Stimulated activated CD8-positive, alpha-beta memory T cell treated with anti-CD3 and anti-CD28 coated beads, Interleukin-7, amount 100 ng/mL, for 4 hours (primary cell): ENCODE measurements at regions not wholly inside any gene's neighbourhood (a gene's known extent, or its start where the extent isn't known, plus 50 kb on each side); places are given as distances from the start of the nearest gene placed in this dataset.
"Not testable (repeated sequence)": the region's sequence is repeated elsewhere in the genome, so short reads cannot be mapped to it uniquely, and the experiment has no call there.

Experiments
- DNase-seq, 2 donors: peaks; one replicate each; pipeline ENCODE4 v3.0.0-alpha.2; 2020; ENCODE audit warnings: low read depth in 2 of 2

DNA sequence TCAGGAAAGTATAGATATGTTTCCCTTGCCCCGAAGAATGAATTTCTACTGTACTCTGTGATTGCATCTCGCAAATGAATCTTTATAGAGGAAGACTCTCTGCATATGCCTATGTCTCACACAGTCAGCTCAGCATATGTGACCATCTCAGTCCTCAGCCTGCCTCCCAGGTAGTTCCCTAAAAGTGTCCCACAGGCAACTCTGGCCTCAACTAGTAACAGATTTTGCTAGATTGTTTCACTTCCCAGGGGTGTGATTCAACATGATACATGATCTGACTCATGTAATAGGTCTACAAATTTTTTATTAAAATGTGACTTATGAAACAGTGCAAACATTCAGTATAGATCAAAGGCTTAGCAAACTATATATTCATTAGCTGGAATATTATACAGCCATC lies 296.6 kb upstream of the CRIM1 start:
- DNase-seq = no peak

DNA sequence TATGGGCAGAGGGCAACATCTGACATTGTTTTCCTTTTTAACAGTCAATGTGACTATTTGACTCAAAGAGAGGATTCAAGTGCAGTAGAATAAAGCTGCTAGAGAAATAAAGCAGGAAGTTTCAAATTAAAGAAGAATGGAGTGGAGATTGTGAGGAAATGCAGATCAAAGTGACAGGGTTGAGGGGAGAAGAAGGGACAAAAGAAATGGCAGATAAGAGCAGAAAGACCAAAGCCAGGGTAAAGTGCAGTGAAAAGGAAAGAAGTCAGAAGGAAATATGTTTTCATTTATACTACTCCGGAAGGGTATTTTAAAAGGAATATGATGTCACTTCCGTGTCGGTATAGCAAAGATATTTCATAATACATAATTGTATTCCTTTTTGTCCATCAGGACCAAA lies 297.5 kb upstream of the CRIM1 start:
- no peak for DNase-seq

DNA sequence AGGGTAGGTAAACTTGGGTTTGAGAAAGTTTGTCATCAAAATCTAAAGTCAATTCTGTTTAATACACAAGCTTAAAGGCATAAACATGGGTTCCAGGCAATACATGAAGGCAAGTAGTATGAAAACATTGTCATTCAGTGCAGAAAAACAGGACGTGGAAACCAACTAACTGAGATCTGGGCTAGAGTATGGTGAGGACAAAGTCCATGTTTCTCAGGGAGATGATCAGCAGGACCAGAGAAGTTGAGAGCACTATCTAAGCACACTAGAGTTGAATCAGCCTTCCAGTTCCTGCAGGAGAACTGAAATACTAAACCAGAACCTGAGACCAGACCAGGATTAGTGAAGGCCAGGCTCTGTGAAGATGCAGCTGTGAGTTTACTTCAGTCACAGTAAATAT lies 302.8 kb upstream of the CRIM1 start:
- DNase-seq = no peak

DNA sequence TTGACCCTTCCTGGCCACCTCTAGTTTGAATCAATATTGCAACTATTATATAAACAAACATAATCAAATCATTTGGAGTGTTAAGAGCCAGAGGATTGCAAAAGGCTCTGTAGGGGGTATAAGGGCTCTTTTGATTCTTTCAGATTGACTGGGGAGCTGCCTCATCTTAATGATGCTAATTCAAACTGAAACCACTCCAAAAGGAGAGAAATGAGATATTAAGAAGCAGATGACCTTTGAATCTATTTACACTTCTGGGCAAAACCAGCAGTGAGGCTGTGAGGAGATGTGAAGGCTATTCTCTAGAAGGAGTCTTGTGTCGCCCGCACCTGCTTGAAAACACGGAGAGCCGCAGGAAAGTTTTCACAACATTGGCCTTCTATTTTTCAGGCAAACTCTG lies 311.2 kb upstream of the CRIM1 start:
- no peak for DNase-seq

DNA sequence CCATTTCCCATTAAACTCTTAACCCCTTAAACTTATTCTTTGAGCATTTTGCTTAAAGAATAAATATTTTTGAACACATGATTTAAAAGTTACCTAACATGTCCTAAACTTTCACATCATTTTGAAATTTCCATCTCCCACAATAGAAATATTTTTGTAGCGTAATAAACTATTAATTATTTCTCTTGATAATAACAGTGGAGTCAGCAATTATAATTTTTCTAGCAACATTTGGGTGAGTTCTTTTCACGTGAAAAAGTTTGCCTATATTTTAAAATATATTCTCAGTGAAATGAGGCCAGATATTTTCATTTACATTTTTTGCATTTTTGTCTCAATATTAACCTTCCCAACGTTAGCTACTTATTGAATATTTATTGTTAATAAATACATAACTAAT lies 320.4 kb upstream of the CRIM1 start:
- DNase-seq = no peak

DNA sequence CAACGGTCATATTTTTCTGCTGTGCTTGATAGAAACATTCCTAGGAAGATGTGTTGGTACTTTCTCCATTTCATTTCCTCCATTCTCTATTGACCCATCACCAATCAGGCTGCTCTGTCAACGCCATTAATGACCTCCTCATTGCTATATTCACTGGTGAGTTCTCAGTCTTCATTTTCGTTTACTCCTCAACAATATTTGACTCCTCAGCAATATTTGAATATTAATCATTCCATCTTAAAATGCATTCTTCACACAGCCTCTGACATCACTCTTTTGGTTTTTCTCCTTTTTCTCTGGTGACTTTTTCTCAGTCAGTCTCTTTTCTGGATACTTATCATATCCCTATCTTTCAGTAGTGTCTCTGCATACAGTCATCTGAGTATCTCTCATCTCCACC lies 323.5 kb upstream of the CRIM1 start:
- DNase-seq = no peak

DNA sequence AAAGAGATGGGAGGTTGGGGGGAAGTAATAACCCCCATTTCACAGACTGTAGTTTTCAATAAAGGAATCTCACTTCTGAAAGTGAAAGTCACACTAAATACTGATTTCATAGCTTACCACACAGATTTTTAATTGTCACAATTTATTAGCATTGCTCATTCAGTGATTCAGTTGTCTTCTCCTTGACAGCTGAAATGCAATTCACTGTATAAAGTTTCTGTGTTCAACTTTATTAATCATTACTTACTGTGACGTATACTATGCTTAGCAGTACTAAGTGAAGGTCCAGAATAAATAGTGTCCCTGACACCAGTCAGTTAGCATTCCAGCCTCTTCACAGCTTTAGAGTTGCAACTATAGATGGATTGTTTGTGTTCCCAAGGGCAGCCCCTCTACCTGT lies 324.1 kb upstream of the CRIM1 start:
- no peak for DNase-seq

DNA sequence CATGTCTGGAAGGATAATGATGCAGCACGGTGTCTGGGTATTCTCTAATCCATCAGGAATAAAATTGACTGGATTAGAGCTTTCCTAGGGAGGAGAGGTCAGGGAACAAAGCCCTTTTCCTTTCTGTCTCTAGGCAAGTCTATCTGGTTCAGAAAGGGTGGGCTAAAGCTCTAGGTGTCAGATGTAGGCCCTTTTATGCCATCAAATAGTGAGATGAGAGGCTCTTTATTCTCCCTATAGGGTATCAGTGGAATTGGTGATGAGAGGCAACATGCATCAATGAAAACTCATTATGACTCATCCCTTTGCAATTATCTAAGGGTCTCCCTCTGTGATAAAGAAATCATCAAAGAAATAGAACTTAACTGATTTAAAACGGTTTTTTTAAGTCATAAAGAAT lies 328.0 kb upstream of the CRIM1 start:
- DNase-seq = no peak

DNA sequence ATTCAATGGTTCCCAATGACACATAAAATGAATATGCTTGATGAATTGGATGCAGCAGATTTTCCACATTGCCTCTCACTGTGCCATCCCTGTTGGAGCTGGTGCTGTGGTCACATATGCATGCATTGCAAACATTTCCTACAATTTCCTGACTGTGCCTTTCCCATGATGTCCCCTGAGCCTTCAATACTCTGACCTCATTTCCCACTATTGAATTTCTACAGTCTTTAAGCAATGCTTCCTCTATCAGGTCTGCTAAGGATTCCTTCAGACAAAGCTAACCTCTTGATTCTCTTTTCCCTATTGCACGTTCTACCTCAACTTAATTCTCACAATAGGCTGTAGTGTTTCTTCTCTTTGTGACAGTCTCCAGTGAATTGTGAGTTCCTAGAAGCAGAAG lies 342.5 kb upstream of the CRIM1 start:
- no peak for DNase-seq

DNA sequence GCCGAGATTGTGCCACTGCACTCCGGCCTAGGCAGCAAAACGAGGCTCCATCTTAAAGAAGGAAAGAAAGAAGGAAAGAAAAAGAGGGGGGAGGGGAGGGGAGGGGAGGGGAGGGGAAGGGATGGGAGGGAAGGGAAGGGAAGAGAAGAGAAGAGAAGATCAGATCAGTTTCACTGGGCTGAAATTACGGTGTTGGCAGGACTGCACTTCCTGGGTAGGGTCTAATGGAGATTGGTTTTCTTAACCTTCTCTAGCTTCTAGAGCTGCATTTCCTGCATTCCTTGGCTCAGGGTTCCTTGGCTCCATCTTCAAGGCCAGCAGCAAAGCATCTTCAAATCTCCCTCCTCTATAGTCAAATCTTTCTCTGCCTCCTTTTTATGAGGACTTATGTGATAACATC lies 349.1 kb upstream of the CRIM1 start:
- no peak for DNase-seq

DNA sequence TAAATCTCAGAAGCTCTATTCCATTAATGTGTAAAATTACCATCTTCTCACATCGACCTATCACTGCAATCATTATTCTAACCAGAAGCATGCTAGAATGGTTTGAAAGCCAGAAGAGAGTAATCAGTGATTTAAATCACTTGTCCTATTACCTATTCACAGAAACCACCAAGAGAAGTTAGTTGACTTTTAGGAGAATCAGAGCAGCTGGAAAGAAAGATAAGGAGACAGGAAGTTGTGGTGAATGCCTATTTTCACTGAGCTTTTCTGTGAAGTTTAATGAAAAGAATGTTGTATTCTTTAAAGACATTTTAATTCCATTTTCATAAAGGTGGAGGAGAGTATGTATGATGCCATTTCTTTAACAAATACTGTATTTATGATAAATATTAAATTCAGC lies 352.6 kb upstream of the CRIM1 start:
- no peak for DNase-seq

DNA sequence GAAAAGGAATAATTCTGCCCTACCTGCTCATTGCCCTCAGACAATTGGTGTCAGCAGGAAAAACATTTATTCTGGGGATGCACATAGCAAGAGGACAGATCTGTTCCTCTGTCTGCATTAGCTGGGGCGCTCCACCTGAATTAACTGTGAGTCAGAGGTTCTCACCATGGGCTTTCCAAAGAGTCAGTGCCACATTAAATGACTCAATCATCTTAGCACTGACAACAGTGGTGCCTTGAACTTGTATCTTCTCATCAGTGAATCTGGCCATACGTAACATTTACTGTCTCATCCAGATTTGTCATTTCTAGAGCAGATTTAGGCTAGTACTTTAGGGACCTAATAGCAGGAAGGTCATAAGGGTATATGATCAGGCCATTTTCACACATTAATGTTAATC lies 358.1 kb upstream of the CRIM1 start:
- no peak for DNase-seq

DNA sequence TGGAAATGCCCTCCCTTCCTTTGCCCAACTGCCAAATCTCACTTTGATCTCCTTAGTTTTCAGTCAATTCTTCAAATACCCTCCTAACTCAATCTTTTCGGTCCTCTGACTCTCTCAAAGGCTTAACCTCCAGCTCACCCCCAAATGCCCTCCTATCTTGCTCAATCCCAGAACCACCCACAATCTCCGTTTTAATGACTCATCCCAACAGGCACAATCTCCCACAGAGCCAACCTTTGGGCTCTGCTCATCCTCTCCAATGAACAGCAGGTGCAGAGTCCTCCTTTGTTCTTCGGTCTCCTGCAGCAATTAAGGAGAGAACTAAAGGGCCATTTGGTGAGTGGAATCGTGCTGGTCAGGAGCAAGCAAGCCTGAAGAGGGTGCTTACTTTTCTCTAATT lies 366.1 kb upstream of the CRIM1 start:
- no peak for DNase-seq

DNA sequence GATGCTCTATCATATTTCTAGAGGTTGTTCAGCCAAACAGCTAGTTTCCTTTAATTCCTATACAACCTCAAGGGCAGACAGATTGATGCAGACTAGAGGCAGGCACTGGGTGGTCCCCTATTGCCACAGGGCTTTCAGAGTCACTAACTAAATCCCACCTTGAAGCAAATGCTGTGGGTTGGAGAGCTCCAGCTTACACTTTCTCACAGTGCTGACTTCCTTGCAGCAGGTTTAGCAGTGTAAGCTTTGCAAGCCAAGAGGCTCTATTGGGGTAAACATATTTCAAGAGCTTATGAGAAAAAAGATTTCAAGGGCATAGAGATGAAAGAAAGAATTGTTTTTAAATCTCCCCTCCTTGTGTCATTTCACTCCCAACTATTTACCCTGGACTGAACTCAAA lies 366.5 kb upstream of the CRIM1 start:
- DNase-seq = no peak

DNA sequence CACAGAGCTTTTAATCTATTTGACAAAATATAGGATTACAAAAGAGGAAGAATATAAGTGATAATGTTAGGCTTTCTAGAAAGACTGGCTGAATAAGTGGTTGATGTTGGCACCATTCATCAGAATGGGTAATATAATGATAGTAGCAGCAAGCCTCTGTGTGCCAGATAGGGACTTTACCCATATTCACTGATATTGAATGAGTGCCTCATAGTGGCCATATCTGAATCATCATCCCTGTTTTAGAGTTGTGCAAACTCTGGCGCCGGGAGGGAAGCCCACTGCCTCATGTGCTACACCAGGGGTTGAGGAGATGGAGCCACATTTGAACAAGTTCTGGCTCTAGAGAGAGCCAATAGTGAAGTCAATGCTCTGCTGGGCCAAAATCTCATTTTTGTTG lies 368.7 kb upstream of the CRIM1 start:
- DNase-seq = no peak

DNA sequence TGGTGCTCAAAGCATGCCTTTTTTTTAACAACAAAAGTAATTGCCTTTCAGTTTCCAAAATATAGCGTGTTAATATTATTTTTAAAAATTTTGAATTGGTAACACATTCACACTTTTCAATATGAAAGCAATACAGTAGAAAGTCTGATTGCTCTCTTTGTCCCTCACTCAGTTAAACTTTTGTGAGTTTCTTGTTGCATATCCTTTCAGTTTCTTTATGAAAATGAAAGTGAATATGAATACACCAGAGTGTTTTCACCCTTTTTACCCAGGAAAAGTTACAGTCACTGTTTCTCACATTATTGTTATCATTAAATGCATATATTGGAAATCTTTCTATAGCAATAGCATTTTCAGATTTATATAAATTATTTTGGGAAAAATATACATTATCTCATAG lies 377.4 kb upstream of the CRIM1 start:
- DNase-seq = no peak

DNA sequence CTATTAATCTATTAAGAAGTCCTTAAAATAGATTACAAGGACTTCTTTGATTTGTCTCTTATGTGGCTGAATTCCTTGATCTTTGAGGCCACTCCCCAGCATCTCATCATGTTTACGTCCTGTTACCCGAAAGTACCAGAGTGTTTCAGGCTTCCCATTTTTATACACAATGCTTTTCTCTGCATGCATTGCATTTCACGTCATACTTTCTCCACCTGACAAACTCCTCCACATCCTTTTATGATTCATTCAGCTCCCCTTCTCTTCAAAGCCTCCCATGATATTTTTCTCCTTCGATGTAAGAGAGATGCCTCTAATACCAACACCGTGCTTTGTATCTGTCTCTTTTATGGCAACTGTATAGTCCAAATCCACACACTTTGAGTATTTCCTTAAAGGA lies 379.0 kb upstream of the CRIM1 start:
- DNase-seq = no peak

DNA sequence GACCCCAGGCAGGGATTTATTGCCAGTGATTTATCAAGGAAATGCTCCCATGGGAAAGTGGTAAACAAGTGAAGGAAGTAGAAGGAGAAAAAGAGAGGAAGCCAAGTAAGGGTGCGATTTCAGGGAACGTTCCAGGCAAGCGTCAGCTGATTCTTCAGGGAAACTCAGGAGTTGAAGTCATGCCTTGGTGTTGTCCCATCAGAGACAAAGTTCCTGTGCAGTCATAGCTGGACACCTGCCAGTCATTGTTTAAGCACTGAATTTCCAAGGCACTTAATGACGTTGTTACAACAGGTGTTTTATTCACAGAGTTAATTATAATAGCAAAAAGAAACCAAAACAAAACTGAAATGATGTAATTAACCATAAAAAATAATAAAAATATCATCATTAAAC lies 381.8 kb upstream of the CRIM1 start:
- DNase-seq = no peak

DNA sequence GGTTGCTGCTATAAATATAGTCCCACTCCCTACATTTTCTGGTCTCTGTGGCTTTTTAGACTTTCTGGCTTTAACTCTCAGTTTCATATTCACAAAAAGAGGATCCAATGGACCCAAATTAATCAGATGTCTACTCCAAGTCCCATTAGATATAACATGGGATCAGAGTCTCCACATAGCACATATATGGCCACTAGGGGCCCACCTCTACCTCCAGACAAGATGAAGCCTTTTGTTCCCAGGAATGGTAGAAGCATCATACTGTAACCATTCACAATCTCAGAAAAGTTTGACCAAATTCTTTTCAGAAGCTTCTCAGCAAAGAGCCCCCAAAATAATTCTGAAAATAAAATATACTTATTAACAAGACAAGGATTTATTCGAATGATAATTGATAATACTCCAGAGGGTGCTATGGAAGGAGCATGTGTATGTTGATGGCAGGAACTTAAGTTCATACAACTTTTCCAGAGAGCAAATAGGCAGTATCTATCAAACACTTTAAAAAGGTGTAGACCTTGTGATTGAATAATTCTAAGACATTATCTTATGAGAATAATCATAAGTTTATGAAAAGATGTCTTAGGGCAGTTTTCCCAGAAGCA lies 382.3 kb upstream of the CRIM1 start:
- peak in 1 of 2 donors; percentile 6 for DNase-seq

DNA sequence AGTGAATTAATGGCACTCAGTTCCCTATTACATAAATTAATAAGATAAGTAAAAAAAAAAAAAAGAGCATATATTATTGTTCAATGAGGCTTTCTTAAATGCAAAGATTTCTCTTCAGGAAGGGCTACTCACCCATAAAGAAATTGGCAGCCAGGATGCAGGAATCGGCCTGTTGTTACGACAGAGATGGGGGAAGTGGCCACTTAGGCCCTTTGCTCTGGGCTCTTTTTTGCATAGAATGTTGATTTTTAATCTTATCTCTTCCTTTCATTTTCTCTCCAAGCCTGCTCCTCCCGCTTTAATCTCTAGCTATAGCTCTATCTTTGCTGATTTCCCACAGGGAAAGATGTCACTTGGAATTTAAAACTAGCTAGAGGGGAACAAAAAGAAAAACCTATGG lies 391.8 kb upstream of the CRIM1 start:
- DNase-seq = no peak

DNA sequence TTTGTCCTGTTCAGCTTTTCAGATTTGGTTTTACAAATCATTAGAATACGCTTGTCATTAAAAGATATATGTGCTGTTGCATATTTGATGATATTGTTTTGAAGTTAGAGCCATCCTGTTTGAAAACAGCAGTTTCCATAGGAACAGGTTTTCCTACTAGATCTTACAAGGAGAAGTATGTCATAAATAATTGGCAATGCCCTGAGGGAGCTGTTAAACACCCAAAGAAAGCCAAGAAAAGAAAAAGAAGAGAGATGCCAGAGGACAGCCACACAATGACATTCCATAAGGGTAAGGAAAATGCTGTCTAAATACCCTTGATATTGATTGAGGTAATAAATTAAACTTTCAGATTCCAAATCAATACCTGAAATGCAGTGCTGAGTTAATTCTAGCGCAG lies 392.2 kb upstream of the CRIM1 start:
- no peak for DNase-seq

DNA sequence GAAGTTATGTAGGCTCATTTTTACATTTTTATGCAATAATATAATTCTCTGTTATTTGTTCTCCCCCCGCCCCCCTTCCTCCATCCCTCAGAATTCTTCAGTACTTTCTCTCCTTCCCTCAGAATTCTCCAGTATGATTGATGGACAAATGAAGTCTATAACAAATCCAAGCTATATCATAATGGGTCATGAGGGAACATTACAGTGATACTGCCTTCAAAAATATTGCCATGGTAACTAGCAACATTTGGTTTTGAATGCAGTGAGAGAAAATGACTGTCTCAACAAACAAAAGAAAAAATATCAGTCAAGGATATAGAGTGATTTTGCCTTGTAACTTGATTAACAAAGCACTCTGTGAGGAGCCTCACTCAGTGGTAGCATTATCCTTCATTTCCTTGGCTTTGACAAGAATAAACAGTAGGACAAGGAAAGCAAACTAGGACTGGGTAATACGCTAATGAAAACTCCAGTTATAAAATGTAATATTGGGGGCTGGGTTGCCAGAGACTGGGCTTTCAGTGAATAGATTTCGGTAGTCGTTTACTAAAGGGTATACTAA lies 392.9 kb upstream of the CRIM1 start:
- DNase-seq = no peak

DNA sequence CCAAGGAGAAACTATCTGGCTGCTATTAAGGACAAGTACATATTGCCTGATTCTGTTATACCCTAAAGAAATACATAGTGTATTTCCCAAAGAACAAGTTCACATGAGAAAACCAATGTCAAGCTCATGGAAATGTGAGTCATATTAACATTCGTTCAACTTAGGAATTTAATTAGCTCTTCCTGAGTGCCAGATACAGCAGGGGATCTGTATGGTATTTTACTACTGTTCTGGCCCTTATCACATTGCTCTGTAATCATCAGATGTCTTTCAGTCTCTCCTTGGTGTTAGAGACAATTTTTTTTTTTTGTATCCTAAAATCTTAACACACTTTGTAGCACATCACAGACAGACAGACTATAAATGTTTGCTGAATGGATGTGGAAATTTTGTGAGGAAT lies 395.0 kb upstream of the CRIM1 start:
- no peak for DNase-seq

DNA sequence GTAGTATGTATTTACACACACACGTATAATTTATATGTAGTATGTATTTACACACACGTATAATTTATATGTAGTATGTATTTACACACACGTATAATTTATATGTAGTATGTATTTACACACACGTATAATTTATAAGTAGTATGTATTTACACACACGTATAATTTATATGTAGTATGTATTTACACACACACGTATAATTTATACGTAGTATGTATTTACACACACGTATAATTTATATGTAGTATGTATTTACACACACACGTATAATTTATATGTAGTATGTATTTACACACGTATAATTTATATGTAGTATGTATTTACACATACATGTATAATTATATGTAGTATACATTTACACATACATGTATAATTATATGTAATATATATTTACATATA lies 398.5 kb upstream of the CRIM1 start:
- DNase-seq = not testable (repeated sequence)
